HUES6 (cell line): ENCODE measurements at regions not wholly inside any gene's neighbourhood (a gene's known extent, or its start where the extent isn't known, plus 50 kb on each side); places are given as distances from the start of the nearest gene placed in this dataset.

ENCODE experiments used
- H3K27ac ChIP-seq: 2 replicates; pipeline ENCODE4 v1.7.0; 2013; ENCODE audit warnings: low read depth, mild to moderate bottlenecking, low read length, inconsistent platforms
- H3K27me3 ChIP-seq: 2 replicates; pipeline ENCODE4 v1.6.1; 2013; ENCODE audit warnings: low read length; ENCODE audit not compliant: control insufficient read depth, insufficient read depth
- H3K36me3 ChIP-seq: 2 replicates; pipeline ENCODE4 v1.6.1; 2013; ENCODE audit warnings: low read length; ENCODE audit not compliant: control insufficient read depth, insufficient read depth
- H3K4me1 ChIP-seq: 2 replicates; pipeline ENCODE4 v1.6.1; 2013; ENCODE audit warnings: low read length; ENCODE audit not compliant: control insufficient read depth, insufficient read depth
- H3K4me3 ChIP-seq: 2 replicates; pipeline ENCODE4 v1.5.1; 2013; ENCODE audit warnings: low read depth, low read length
- H3K9ac ChIP-seq: one replicate; pipeline ENCODE4 v1.6.1; 2013; ENCODE audit warnings: mild to moderate bottlenecking, low read length
- H3K9me3 ChIP-seq: 2 replicates; pipeline ENCODE4 v1.6.1; 2013; ENCODE audit warnings: low read depth, low read length; ENCODE audit not compliant: control insufficient read depth, insufficient read depth

DNA sequence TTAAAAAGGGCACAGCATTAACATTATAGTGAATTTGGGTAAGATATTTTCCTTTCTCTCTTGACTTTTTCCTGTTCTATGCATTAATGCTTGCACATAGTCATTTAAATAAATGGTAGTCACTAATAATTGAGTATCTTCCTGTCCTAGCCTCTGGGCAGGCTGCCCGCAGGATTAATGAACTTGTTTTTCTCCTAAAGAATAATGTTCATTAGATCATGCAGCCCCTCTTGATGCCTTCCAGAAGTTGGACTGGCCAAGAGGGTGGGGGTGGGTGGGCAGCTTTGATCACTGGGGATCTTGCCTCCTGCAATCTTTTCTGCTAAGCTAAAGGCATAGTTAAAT lies 514.5 kb upstream of the CDH2 start:
- Histone ChIP-seq H3K27ac (no peak overlapping the region), H3K4me1 (peaks cover 31% of the 10 kb centered on the region), H3K9me3 (no peaks in the 10 kb centered on the region), H3K27me3 (no peaks in the 10 kb centered on the region), H3K4me3 (no peak overlapping the region), H3K36me3 (no peaks in the 10 kb centered on the region), H3K9ac (no peak overlapping the region)

DNA sequence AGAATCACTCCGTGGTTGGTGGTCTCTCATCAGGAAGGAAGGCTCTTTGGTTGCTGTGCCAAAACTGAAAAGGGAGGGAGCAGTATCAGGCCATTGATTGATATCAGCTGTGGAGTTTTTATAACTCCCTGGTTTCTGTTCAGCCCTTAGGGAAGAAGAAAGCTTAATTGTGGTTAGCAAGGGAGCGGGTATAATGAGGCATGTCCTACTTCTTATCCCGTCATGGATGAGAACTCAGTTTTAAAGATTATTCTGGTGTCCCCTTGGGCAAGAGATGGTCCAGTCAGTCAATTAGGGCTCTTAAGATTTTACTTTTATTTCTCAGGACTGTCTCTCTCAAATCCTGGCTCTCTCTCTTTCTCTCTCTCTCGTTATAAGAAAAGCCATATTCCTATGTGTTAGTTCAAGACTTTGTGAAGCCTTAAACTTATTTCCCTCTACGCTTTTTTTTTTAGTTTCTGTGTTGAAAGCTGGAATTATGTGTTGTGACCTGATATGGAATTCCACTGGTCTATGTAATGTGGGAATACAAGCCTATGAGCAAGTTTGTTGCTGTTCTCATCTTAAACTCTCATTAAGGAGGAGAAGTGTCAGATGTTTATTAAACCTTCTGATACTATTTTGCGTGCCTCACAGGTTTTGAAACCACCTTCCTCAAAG lies 514.0 kb upstream of the CDH2 start:
- Histone ChIP-seq H3K36me3 (no peaks in the 10 kb centered on the region), H3K27me3 (no peaks in the 10 kb centered on the region), H3K27ac (no peak overlapping the region), H3K4me1 (peaks cover 31% of the 10 kb centered on the region), H3K9ac (no peak overlapping the region), H3K9me3 (no peaks in the 10 kb centered on the region), H3K4me3 (no peak overlapping the region)

DNA sequence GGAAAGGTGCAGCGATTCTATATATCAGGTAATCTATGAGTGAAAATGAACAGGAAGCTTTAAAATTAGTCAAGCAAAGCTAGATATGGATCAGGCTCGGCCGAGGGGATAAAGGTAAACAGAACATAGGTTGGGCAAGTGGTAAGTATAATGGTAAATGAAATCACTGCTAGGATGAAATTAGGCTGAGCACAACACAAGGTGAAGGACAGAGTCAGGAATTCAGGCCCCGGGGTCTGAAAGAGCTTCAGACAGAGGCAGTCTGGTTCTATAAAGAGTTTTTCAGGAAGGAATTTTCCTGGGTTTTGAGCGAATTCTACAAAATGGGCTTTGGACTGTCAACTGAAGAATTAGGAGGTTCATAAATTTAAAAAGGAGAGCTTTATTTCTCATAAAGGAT lies 513.2 kb upstream of the CDH2 start:
- no peak overlapping the region for H3K9ac ChIP-seq

DNA sequence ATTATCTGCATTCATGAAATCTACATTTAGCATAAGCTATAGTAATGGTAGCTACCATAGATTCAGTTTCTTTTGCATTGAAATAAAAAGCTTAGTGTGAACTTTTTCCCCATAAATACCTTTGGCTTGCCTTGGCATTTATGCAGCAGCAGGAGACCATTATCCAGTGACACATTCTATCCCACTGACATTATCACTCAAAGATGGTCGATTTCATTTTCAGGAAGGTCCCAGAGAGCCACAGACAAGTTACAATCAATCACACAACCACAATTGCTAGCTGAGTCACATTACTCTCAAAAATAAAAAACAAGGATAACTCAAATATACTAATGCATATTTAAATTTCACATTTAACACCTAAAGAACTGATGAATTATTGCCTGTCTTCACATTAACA lies 512.7 kb upstream of the CDH2 start:
- no peak overlapping the region for H3K9ac ChIP-seq
- no peaks in the 10 kb centered on the region for H3K27me3 ChIP-seq
- H3K4me3 ChIP-seq = no peak overlapping the region
- H3K36me3 ChIP-seq = no peaks in the 10 kb centered on the region
- H3K9me3 ChIP-seq = no peaks in the 10 kb centered on the region
- no peak overlapping the region for H3K27ac ChIP-seq
- peaks cover 35% of the 10 kb centered on the region for H3K4me1 ChIP-seq

More for the DNA sequence above, 513.2 kb upstream of the CDH2 start:
- peaks cover 31% of the 10 kb centered on the region for H3K4me1 ChIP-seq
- H3K27me3 ChIP-seq = no peaks in the 10 kb centered on the region
- no peaks in the 10 kb centered on the region for H3K9me3 ChIP-seq
- no peak overlapping the region for H3K27ac ChIP-seq
- H3K4me3 ChIP-seq = no peak overlapping the region
- no peaks in the 10 kb centered on the region for H3K36me3 ChIP-seq

DNA sequence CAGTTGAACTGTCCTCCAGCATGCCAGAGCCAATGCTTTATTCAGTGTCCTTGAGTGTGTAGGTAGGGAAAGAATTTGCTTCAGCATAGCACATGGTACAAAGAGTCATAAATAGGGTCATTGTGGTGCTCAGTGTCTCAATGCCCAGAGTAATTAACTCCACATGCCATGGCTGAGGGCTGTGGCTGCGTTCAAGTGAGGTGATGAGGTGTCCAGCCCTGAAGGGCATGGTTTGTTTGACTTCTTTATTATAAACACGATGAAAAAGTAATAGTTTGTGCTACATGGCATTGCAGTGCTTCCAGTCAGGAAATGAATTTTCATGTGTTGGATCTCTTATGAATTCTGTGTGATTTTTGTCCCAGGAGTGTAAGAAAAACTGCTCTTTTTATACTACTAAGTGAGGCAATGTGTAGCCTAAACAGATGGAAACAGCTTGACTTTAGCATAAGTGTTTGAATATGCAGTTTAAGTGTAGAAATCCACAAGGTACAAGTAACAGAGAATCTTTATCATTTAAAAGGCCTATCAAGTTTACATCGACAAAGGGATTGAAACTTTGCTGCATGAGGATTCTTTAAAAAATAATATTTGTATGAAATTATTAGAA lies 507.9 kb upstream of the CDH2 start:
- Histone ChIP-seq H3K4me3 (no peak overlapping the region), H3K4me1 (peaks cover 14% of the 10 kb centered on the region), H3K9me3 (no peaks in the 10 kb centered on the region), H3K9ac (no peak overlapping the region), H3K27ac (no peak overlapping the region), H3K27me3 (no peaks in the 10 kb centered on the region), H3K36me3 (no peaks in the 10 kb centered on the region)

DNA sequence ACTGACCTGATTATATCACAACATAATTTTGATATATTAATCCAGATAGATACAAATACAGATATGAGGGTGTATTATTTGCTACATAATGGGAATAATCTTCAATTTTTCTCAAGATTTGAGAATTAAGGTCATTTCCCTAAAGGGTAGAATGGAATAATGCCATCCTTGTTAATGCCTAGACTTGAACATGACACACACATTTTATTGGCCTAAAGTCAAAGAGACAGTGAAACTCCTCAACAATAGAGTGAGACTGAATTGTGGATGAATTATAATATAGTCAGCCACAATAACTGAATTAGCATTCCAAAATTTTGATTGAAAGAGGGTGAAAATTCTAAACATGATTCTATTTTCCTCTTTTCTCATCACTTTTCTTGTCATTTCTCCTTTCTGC lies 506.0 kb upstream of the CDH2 start:
- no peak overlapping the region for H3K27ac ChIP-seq

DNA sequence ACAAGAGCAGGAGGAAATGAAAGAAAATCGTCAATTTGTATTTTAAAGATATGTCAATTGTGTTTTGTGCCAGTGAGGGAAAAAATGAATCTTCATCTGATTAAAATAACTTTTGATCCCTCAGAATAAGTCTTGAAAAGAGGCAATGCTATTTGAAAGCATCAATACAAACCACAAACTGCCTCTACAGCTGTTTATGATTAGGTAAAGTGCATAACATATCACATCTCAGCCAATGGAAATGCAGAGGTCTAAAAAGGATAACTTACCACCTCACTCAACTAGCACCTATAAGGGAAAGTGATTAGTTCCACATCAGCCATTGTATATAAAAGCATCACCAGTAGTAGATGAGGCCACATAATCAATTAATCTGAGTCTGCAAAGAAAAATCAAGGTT lies 492.2 kb upstream of the CDH2 start:
- Histone ChIP-seq H3K27ac (no peak overlapping the region), H3K27me3 (no peaks in the 10 kb centered on the region), H3K4me3 (no peak overlapping the region), H3K36me3 (no peaks in the 10 kb centered on the region), H3K4me1 (no peaks in the 10 kb centered on the region), H3K9ac (no peak overlapping the region), H3K9me3 (no peaks in the 10 kb centered on the region)

More for the DNA sequence above, 506.0 kb upstream of the CDH2 start:
- Histone ChIP-seq H3K36me3 (no peaks in the 10 kb centered on the region), H3K27me3 (no peaks in the 10 kb centered on the region), H3K9me3 (no peaks in the 10 kb centered on the region), H3K4me3 (no peak overlapping the region), H3K4me1 (peaks cover 5% of the 10 kb centered on the region; the same call in 1 of the 2 replicates), H3K9ac (no peak overlapping the region)

DNA sequence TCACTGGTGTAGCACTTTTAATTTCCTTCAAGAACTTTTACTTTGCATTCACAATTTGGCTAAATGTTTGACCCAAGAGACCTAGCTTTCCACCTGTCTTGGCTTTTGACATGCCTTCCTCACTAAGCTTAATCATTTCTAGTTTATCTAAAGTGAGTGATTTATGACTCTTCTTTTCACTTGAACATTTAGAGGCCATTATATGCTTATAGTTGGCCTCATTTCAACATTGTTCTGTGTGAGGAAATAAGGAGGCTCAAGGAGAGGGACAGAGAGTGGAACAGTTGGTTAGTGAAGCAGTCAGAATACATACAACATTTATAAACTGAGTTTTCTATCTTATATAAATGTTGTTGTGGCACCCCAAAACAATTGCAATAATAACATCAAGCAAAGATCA lies 489.3 kb upstream of the CDH2 start:
- Histone ChIP-seq H3K4me3 (no peak overlapping the region), H3K36me3 (no peaks in the 10 kb centered on the region), H3K9ac (no peak overlapping the region), H3K27me3 (no peaks in the 10 kb centered on the region), H3K27ac (no peak overlapping the region), H3K9me3 (no peaks in the 10 kb centered on the region), H3K4me1 (no peaks in the 10 kb centered on the region)

DNA sequence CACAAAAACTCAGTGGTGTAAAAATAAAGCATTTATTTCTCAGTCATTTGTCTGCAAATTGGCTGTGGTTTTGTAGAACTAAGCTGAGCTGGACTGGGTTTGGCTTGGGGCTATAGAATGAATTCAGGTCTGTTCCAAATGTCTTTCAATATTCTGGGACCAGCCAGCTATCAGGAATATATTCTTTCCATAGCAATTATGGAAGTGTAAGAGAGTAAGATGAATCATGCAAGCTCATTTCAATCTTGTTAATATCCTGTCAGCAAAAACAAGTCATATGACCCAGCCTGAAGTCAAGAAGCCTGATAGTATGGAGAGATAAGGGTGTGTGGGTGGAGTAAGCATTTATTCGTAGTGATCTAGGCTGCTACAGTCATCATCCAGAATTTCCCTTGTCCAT lies 481.0 kb upstream of the CDH2 start:
- Histone ChIP-seq H3K9ac (no peak overlapping the region), H3K4me3 (no peak overlapping the region), H3K27ac (no peak overlapping the region), H3K9me3 (no peaks in the 10 kb centered on the region), H3K36me3 (no peaks in the 10 kb centered on the region), H3K4me1 (no peaks in the 10 kb centered on the region), H3K27me3 (no peaks in the 10 kb centered on the region)

DNA sequence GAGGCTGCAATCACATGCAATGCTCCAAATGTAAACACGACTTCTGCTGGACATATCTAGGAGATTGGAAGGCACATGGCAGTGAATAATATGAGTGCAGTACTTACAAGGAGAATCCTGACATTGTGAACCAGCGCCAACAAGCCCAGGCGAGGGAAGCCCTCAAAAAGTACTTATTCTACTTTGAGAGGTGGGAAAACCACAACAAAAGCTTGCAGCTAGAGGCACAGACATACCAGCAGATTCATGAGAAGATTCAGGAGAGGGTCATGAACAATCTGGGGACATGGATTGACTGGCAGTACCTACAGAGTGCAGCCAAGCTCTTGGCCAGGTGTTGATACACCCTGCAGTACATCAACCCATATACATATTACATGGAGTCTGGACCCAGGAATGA lies 475.7 kb upstream of the CDH2 start:
- no peak overlapping the region for H3K4me3 ChIP-seq
- no peaks in the 10 kb centered on the region for H3K36me3 ChIP-seq
- no peaks in the 10 kb centered on the region for H3K27me3 ChIP-seq
- H3K4me1 ChIP-seq = no peaks in the 10 kb centered on the region
- H3K9me3 ChIP-seq = no peaks in the 10 kb centered on the region
- no peak overlapping the region for H3K9ac ChIP-seq
- no peak overlapping the region for H3K27ac ChIP-seq

DNA sequence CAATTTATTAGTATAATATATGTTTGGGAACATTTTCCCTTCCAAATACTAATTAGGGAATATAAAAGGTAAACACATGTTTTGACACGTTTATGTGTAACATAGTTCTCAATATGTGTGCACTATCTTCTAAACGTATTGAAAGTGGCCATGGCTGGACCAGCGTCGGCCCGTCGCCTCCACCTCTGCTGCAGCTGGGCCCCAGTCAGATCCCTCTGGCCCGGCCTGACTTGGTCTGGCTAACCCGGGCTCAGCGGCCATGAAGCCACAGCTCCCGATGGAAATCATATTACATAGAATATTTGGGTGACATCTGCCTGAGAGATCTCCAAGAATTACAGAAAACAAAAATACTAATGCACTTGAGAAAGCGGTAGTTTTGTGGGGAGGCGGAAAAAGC lies 474.4 kb upstream of the CDH2 start:
- H3K36me3 ChIP-seq = no peaks in the 10 kb centered on the region
- no peak overlapping the region for H3K4me3 ChIP-seq
- H3K27me3 ChIP-seq = no peaks in the 10 kb centered on the region
- H3K4me1 ChIP-seq = no peaks in the 10 kb centered on the region
- H3K9ac ChIP-seq = no peak overlapping the region
- H3K27ac ChIP-seq = no peak overlapping the region
- no peaks in the 10 kb centered on the region for H3K9me3 ChIP-seq
